HUES48 (cell line): ENCODE measurements at regions not wholly inside any gene's neighbourhood (a gene's known extent, or its start where the extent isn't known, plus 50 kb on each side); places are given as distances from the start of the nearest gene placed in this dataset.

Source experiments
- H3K27ac ChIP-seq: one replicate; pipeline ENCODE4 v1.7.0; 2013; ENCODE audit warnings: low read depth, low read length, inconsistent platforms
- H3K27me3 ChIP-seq: 2 replicates; pipeline ENCODE4 v1.6.1; 2013; ENCODE audit warnings: mild to moderate bottlenecking, low read length; ENCODE audit not compliant: control insufficient read depth, insufficient read depth
- H3K36me3 ChIP-seq: 2 replicates; pipeline ENCODE4 v1.6.1; 2013; ENCODE audit warnings: low read length; ENCODE audit not compliant: control insufficient read depth, insufficient read depth
- H3K4me1 ChIP-seq: 2 replicates; pipeline ENCODE4 v1.6.1; 2013; ENCODE audit warnings: mild to moderate bottlenecking, low read length; ENCODE audit not compliant: control insufficient read depth, insufficient read depth
- H3K4me3 ChIP-seq: 2 replicates; pipeline ENCODE4 v1.5.1; 2013; ENCODE audit warnings: mild to moderate bottlenecking, low read depth, low read length
- H3K9ac ChIP-seq: 2 replicates; pipeline ENCODE4 v1.6.1; 2013; ENCODE audit warnings: mild to moderate bottlenecking, low read depth, low read length, moderate library complexity
- H3K9me3 ChIP-seq: 2 replicates; pipeline ENCODE4 v1.6.1; 2013; ENCODE audit warnings: low read length; ENCODE audit not compliant: control insufficient read depth, insufficient read depth

DNA sequence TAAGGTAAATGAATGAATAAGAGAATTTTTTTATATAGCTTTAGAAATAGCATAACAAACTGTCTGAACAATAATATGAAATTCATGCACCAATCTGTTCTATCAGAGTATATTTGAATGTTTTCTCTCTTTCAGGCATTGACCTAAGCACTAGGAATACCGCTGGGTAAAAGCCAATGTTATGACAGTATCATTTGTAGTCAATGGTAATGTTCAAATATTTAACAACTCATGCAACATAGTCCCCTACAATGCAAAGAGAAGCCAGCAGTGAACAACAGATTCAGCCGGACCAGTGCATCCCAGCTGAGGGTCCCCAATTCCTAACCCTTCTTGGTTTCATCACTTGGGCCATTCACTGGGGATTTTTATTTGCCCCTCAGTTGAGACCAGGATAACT lies 52.6 kb upstream of the MYCBP2 start:
- no peaks in the 10 kb centered on the region for H3K36me3 ChIP-seq
- H3K27ac ChIP-seq, result no peak overlapping the region

DNA sequence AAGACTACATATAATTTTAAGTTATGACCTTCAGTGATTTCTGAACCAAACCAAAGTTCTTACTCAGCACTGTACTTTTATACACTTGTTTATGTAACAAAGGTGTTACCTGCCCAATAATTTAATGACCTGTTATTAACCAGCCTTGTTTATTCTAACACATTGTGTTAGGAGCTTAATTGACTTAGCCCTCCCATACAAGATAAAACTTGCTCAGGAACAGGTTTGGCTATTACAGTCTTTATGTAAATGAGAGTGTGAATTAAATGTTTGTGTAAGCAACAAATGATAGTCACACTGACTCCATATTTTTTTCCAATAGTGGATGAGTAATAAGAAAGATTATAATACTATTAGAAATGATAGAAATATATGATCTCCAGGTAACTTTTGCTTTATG lies 51.8 kb upstream of the MYCBP2 start:
- Histone ChIP-seq H3K27ac (no peak overlapping the region), H3K36me3 (no peaks in the 10 kb centered on the region), H3K9ac (no peak overlapping the region), H3K4me3 (no peak overlapping the region), H3K9me3 (no peaks in the 10 kb centered on the region), H3K4me1 (peaks cover 35% of the 10 kb centered on the region), H3K27me3 (no peaks in the 10 kb centered on the region)

More for the DNA sequence above, 52.6 kb upstream of the MYCBP2 start:
- H3K9ac ChIP-seq, result no peak overlapping the region
- no peaks in the 10 kb centered on the region for H3K27me3 ChIP-seq
- no peak overlapping the region for H3K4me3 ChIP-seq
- no peaks in the 10 kb centered on the region for H3K9me3 ChIP-seq
- peaks cover 34% of the 10 kb centered on the region for H3K4me1 ChIP-seq

DNA sequence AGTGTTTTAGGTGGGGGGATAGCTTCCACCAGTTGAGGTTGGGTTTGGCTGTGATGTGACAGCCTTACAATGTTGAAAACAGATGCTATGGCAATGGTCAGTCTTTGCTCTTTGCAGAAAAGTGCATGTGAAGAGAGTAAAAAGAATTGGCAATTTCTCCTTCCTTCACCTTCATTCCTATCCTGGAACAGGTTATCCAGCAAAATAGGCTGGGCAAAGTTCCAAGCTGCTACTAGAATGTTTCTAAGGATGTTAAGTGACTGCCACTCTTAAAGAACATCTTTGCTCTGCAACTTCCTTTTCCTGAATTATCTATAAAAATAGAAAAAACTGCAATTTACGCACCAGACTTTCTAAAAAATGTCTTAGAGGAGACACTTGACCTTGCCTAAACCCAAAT lies 50.1 kb upstream of the MYCBP2 start:
- no peaks in the 10 kb centered on the region for H3K9me3 ChIP-seq
- peaks cover 25% of the 10 kb centered on the region for H3K4me1 ChIP-seq
- H3K9ac ChIP-seq, result no peak overlapping the region
- no peak overlapping the region for H3K4me3 ChIP-seq
- no peaks in the 10 kb centered on the region for H3K36me3 ChIP-seq
- H3K27ac ChIP-seq, result no peak overlapping the region
- H3K27me3 ChIP-seq, result no peaks in the 10 kb centered on the region
